ENCODE measurements at regions not wholly inside any gene's neighbourhood (a gene's known extent, or its start where the extent isn't known, plus 50 kb on each side); places are given as distances from the start of the nearest gene placed in this dataset.

- no peak for TF ChIP-seq CTCF (conservative IDR thresholded peaks at IDR 0.05)
- H3K27ac ChIP-seq = no peak overlapping the region
Measured at GRCh38 chr13:84358601-84359000, 476.3 kb upstream of the SLITRK1 start.

GRCh38 chr13:84352946-84353345 lies 470.7 kb upstream of the SLITRK1 start:
- no peak overlapping the region for H3K27ac ChIP-seq
- no peak for TF ChIP-seq CTCF (conservative IDR thresholded peaks at IDR 0.05)

GRCh38 chr13:84339456-84339855 lies 457.2 kb upstream of the SLITRK1 start:
- no peak for TF ChIP-seq CTCF (conservative IDR thresholded peaks at IDR 0.05)
- no peak overlapping the region for H3K27ac ChIP-seq

- no peak overlapping the region for H3K27ac ChIP-seq
- TF ChIP-seq CTCF (conservative IDR thresholded peaks at IDR 0.05) = no peak
Measured at GRCh38 chr13:84332346-84332745, 450.1 kb upstream of the SLITRK1 start.

GRCh38 chr13:84315527-84315926 lies 433.3 kb upstream of the SLITRK1 start:
- H3K27ac ChIP-seq = no peak overlapping the region
- TF ChIP-seq CTCF (conservative IDR thresholded peaks at IDR 0.05) = no peak

GRCh38 chr13:84303035-84303434 lies 420.8 kb upstream of the SLITRK1 start:
- H3K27ac ChIP-seq = no peak overlapping the region
- no peak for TF ChIP-seq CTCF (conservative IDR thresholded peaks at IDR 0.05)

- TF ChIP-seq CTCF (conservative IDR thresholded peaks at IDR 0.05) = no peak
Measured at GRCh38 chr13:84297251-84297650, 415.0 kb upstream of the SLITRK1 start.

GRCh38 chr13:84296401-84296800 lies 414.1 kb upstream of the SLITRK1 start:
- no peak overlapping the region for H3K27ac ChIP-seq
- no peak for TF ChIP-seq CTCF (conservative IDR thresholded peaks at IDR 0.05)

More at GRCh38 chr13:84297251-84297650, 415.0 kb upstream of the SLITRK1 start:
- H3K27ac ChIP-seq = no peak overlapping the region

All from VCaP (cell line).